ENCODE measurements at regions not wholly inside any gene's neighbourhood (a gene's known extent, or its start where the extent isn't known, plus 50 kb on each side); places are given as distances from the start of the nearest gene placed in this dataset.

- Histone ChIP-seq H3K9me3 (no peaks in the 10 kb centered on the region), H3K4me1 (peaks cover 4 to 7% (median 6%) of the 10 kb centered on the region in 4 donors), H3K36me3 (no peaks in the 10 kb centered on the region), H3K27ac (no peak overlapping the region), H3K4me3 (no peak overlapping the region), H3K27me3 (no peaks in the 10 kb centered on the region)
- WGBS, 2 donors, result 63 to 71% methylated on average over 1 of the region's 1 CpG
- no peak for DNase-seq
- TF ChIP-seq POLR2A (IDR thresholded peaks at IDR 0.05) (no peak), CTCF (IDR thresholded peaks at IDR 0.05) (no peak), POLR2AphosphoS5 (IDR thresholded peaks at IDR 0.05) (no peak), EP300 (IDR thresholded peaks at IDR 0.05) (no peak)
- no peak for ATAC-seq (ENCODE audit: low FRiP score in 2 of 2)
Observed at GRCh38 chr13:76378767-76379166, 507.4 kb downstream of the KCTD12 start.

GRCh38 chr13:76363682-76364289 lies 522.4 kb downstream of the KCTD12 start:
- no peak overlapping the region for H3K27ac ChIP-seq
- 90 to 97% methylated on average over 2 of the region's 2 CpGs for WGBS, 2 donors
- TF ChIP-seq POLR2A (IDR thresholded peaks at IDR 0.05) (no peak), CTCF (IDR thresholded peaks at IDR 0.05) (no peak), EP300 (IDR thresholded peaks at IDR 0.05) (no peak), POLR2AphosphoS5 (IDR thresholded peaks at IDR 0.05) (no peak)
- ATAC-seq (ENCODE audit: low FRiP score in 2 of 2), result no peak
- no peaks in the 10 kb centered on the region for H3K9me3 ChIP-seq
- H3K4me1 ChIP-seq, result no peaks in the 10 kb centered on the region
- no peaks in the 10 kb centered on the region for H3K27me3 ChIP-seq
- no peaks in the 10 kb centered on the region for H3K36me3 ChIP-seq
- no peak for DNase-seq
- no peak overlapping the region for H3K4me3 ChIP-seq

DNA sequence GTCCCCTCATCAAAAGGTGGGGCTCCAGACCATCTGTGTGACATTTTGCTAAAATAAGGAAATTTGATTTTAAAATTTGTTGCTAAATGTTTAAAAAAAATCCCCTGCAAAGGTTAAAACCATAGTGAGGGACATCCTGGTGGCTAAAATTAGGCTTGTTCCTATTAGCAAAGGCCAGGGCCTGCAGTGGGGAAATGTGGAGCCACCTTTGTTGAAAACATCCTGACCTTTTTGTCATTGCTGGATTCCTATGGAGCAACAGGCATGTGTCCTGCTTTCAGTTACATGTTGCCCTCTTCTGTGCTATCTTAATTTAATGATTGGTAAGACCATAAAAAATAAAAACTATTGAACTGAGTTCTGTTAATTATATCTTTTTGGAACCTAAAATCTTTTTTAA lies 524.3 kb downstream of the KCTD12 start:
- Histone ChIP-seq H3K27me3 (no peaks in the 10 kb centered on the region), H3K9me3 (no peaks in the 10 kb centered on the region), H3K27ac (no peak overlapping the region), H3K36me3 (no peaks in the 10 kb centered on the region), H3K4me3 (no peak overlapping the region), H3K4me1 (no peaks in the 10 kb centered on the region)
- TF ChIP-seq EP300 (IDR thresholded peaks at IDR 0.05) (no peak), CTCF (IDR thresholded peaks at IDR 0.05) (no peak), POLR2AphosphoS5 (IDR thresholded peaks at IDR 0.05) (no peak), POLR2A (IDR thresholded peaks at IDR 0.05) (no peak)
- no peak for ATAC-seq (ENCODE audit: low FRiP score in 2 of 2)
- DNase-seq, result no peak

DNA sequence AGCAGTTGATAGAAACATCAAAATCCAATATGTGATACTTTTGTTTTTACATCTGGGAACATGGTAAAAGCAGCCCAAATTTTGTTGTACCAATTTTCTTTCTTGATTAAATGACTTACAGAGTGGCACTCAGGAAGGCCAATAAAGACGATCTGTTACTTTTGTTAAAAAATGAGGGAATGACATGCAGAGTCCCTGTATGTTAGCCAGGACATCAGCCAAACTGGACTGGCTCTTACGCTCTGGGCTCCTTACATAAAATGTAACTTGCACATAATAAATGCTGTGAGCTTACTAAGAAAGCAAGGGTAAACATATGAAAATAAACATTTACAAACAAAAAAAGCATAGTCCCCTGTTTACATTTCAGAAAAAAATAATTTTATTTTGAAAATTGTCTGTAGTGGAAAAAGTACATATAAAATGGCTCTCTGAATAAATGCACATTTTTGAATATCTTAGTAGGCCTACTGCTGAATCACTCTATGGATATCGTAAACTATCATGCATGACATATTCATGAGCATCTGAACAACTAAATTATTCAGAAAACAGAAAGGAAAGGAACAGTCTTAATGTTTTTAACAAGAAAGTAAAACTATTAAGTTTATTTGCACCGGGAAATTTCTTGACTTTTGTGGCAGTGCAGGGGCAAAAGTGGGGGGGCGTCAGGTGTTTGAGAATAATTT lies 534.5 kb downstream of the KCTD12 start:
- Histone ChIP-seq H3K9me3 (no peaks in the 10 kb centered on the region), H3K27me3 (no peaks in the 10 kb centered on the region), H3K4me1 (no peaks in the 10 kb centered on the region), H3K4me3 (no peak overlapping the region), H3K27ac (no peak overlapping the region), H3K36me3 (no peaks in the 10 kb centered on the region)
- DNase-seq (no peak), ATAC-seq (ENCODE audit: low FRiP score in 2 of 2) (no peak)
- 73 to 80% methylated on average over 5 of the region's 5 CpGs for WGBS, 2 donors
- TF ChIP-seq POLR2A (IDR thresholded peaks at IDR 0.05), result no peak
- TF ChIP-seq EP300 (IDR thresholded peaks at IDR 0.05), result no peak
- no peak for TF ChIP-seq CTCF (IDR thresholded peaks at IDR 0.05)
- no peak for TF ChIP-seq POLR2AphosphoS5 (IDR thresholded peaks at IDR 0.05)

GRCh38 chr13:76350399-76350798 lies 535.8 kb downstream of the KCTD12 start:
- no peak for TF ChIP-seq POLR2A (IDR thresholded peaks at IDR 0.05)
- TF ChIP-seq POLR2AphosphoS5 (IDR thresholded peaks at IDR 0.05), result no peak
- no peak for TF ChIP-seq EP300 (IDR thresholded peaks at IDR 0.05)
- no peak for TF ChIP-seq CTCF (IDR thresholded peaks at IDR 0.05)
- no peak overlapping the region for H3K27ac ChIP-seq
- H3K36me3 ChIP-seq, result no peaks in the 10 kb centered on the region
- no peak overlapping the region for H3K4me3 ChIP-seq
- 45 to 54% methylated on average over 1 of the region's 1 CpG for WGBS, 2 donors
- H3K4me1 ChIP-seq, result no peaks in the 10 kb centered on the region
- ATAC-seq (ENCODE audit: low FRiP score in 2 of 2), result no peak
- no peaks in the 10 kb centered on the region for H3K27me3 ChIP-seq
- no peaks in the 10 kb centered on the region for H3K9me3 ChIP-seq
- DNase-seq, result peak in 1 of 2 donors; percentile 24

All from upper lobe of left lung (tissue), 6 donors.